ENCODE measurements at regions not wholly inside any gene's neighbourhood (a gene's known extent, or its start where the extent isn't known, plus 50 kb on each side); places are given as distances from the start of the nearest gene placed in this dataset.

GRCh38 chr15:59833366-59833765 is 144.2 kb upstream of the BNIP2 start (continued):
- TF ChIP-seq ZNF623 (tag by site-specific recombination; IDR thresholded peaks at IDR 0.05) (no peak), ZSCAN18 (tag by site-specific recombination; IDR thresholded peaks at IDR 0.05) (no peak), SALL2 (tag by site-specific recombination; IDR thresholded peaks at IDR 0.05; ENCODE audit: borderline replicate concordance) (no peak), GLI2 (tag by site-specific recombination; IDR thresholded peaks at IDR 0.05; ENCODE audit: borderline replicate concordance, low read depth) (no peak), ZBTB20 (tag by site-specific recombination; IDR thresholded peaks at IDR 0.05) (no peak)

GRCh38 chr15:59830873-59831272 is 141.8 kb upstream of the BNIP2 start:
- POLR2A ChIA-PET: no interaction called here
- no peaks in the 10 kb centered on the region for H3K36me3 ChIP-seq (ENCODE audit: control insufficient read depth in 2 of 2, insufficient read depth in 1 of 2, low read length in 2 of 2)
- no peak overlapping the region for H3K27ac ChIP-seq (ENCODE audit: extremely low read depth, low read depth, low read length)
- H3K4me1 ChIP-seq (ENCODE audit: control insufficient read depth, insufficient read depth, low read length): peaks cover 3% of the 10 kb centered on the region; the same call in 1 of the 2 replicates
- CTCF ChIA-PET: no interaction called here
- no peak overlapping the region for H3K4me3 ChIP-seq (ENCODE audit: low read depth, low read length)
- no peak for TF ChIP-seq ZNF747 (tag by site-specific recombination; IDR thresholded peaks at IDR 0.05)
- TF ChIP-seq YY2 (tag by site-specific recombination; IDR thresholded peaks at IDR 0.05): no peak
- no peak for TF ChIP-seq ZNF548 (tag by site-specific recombination; IDR thresholded peaks at IDR 0.05)
- TF ChIP-seq ZNF335 (tag by site-specific recombination; conservative IDR thresholded peaks at IDR 0.05): peak; percentile 37; the same call in 1 of the 2 replicates
- TF ChIP-seq ZNF768 (tag by site-specific recombination; IDR thresholded peaks at IDR 0.05): no peak
- no peak for TF ChIP-seq ZEB2 (tag by site-specific recombination; IDR thresholded peaks at IDR 0.05)
- no peak for TF ChIP-seq ZBTB49 (tag by site-specific recombination; IDR thresholded peaks at IDR 0.05; ENCODE audit: low read depth)
- no peaks in the 10 kb centered on the region for H3K9me3 ChIP-seq (ENCODE audit: control insufficient read depth, insufficient read depth, low read depth, low read length)

- ChIA-PET POLR2A (no interaction called here), CTCF (interaction anchor here (2.2 kb wide), 1 partner anchor 87 kb away, joined by 10 read pairs; no protein-coding TSS in a partner anchor)
- no peaks in the 10 kb centered on the region for H3K36me3 ChIP-seq (ENCODE audit: control insufficient read depth in 2 of 2, insufficient read depth in 1 of 2, low read length in 2 of 2)
- no peak for TF ChIP-seq GLIS2 (tag by site-specific recombination; IDR thresholded peaks at IDR 0.05)
- TF ChIP-seq ZIC2 (tag by site-specific recombination; IDR thresholded peaks at IDR 0.05): peak; percentile 41
- no peaks in the 10 kb centered on the region for H3K9me3 ChIP-seq (ENCODE audit: control insufficient read depth, insufficient read depth, low read depth, low read length)
- peaks cover 3% of the 10 kb centered on the region; the same call in 1 of the 2 replicates for H3K4me1 ChIP-seq (ENCODE audit: control insufficient read depth, insufficient read depth, low read length)
- no peak overlapping the region for H3K4me3 ChIP-seq (ENCODE audit: low read depth, low read length)
- H3K27ac ChIP-seq (ENCODE audit: extremely low read depth, low read depth, low read length): no peak overlapping the region
Measured at GRCh38 chr15:59830098-59830497, 141.0 kb upstream of the BNIP2 start.

GRCh38 chr15:59828861-59829260 is 139.7 kb upstream of the BNIP2 start:
- no peak overlapping the region for H3K4me3 ChIP-seq (ENCODE audit: low read depth, low read length)

More at GRCh38 chr15:59828861-59829260, 139.7 kb upstream of the BNIP2 start:
- Histone ChIP-seq H3K27ac (ENCODE audit: extremely low read depth, low read depth, low read length) (no peak overlapping the region), H3K36me3 (ENCODE audit: control insufficient read depth in 2 of 2, insufficient read depth in 1 of 2, low read length in 2 of 2) (no peaks in the 10 kb centered on the region), H3K4me1 (ENCODE audit: control insufficient read depth, insufficient read depth, low read length) (peaks cover 3% of the 10 kb centered on the region; the same call in 1 of the 2 replicates), H3K9me3 (ENCODE audit: control insufficient read depth, insufficient read depth, low read depth, low read length) (no peaks in the 10 kb centered on the region)
- ChIA-PET POLR2A (interaction anchor here (0.9 kb wide), 1 partner anchor 57 kb away, joined by 4 read pairs; no protein-coding TSS in a partner anchor), CTCF (interaction anchor here (0.5 to 2.2 kb wide), 3 partner anchors 88 to 498 kb away, joined by 3 to 10 read pairs (median 4); no protein-coding TSS in a partner anchor)
- TF ChIP-seq ZNF670 (tag by site-specific recombination; IDR thresholded peaks at IDR 0.05; ENCODE audit: low read depth) (no peak), ZBTB48 (tag by site-specific recombination; IDR thresholded peaks at IDR 0.05) (no peak), ZFHX2 (tag by site-specific recombination; conservative IDR thresholded peaks at IDR 0.05) (0 out of 2 replicates have a peak, but pooled peaks have one; percentile 28), AEBP2 (tag by site-specific recombination; IDR thresholded peaks at IDR 0.05; ENCODE audit: borderline replicate concordance) (no peak), ZNF660 (tag by site-specific recombination; IDR thresholded peaks at IDR 0.05) (no peak), TSHZ1 (tag by site-specific recombination; IDR thresholded peaks at IDR 0.05; ENCODE audit: borderline replicate concordance) (no peak)
